ENCODE measurements at regions not wholly inside any gene's neighbourhood (a gene's known extent, or its start where the extent isn't known, plus 50 kb on each side); places are given as distances from the start of the nearest gene placed in this dataset.

- no peaks in the 10 kb centered on the region for H4K20me1 ChIP-seq (ENCODE audit: control insufficient read depth, insufficient read depth, low read depth, low read length)
- H3K36me3 ChIP-seq (ENCODE audit: control insufficient read depth, low read length) = no peaks in the 10 kb centered on the region
- no peaks in the 10 kb centered on the region for H3K79me2 ChIP-seq (ENCODE audit: control insufficient read depth, low read length)
- H3K27ac ChIP-seq (ENCODE audit: low read depth, low read length) = no peak overlapping the region
- no peak overlapping the region for H3K4me2 ChIP-seq (ENCODE audit: low read length)
- H3F3A ChIP-seq (ENCODE audit: control insufficient read depth, insufficient read depth) = no peaks in the 10 kb centered on the region
- no peak for TF ChIP-seq CTCF (IDR thresholded peaks at IDR 0.05; ENCODE audit: low read depth, low read length, poor library complexity, severe bottlenecking)
- no peak for TF ChIP-seq EZH2phosphoT487 (IDR thresholded peaks at IDR 0.05; ENCODE audit: borderline replicate concordance, low read length)
- H3K9me2 ChIP-seq (replicated peaks; ENCODE audit: control insufficient read depth, low read length) = no peaks in the 10 kb centered on the region
- no peaks in the 10 kb centered on the region for H3K9me3 ChIP-seq (ENCODE audit: control insufficient read depth, insufficient read depth, low read length)
- no peaks in the 10 kb centered on the region for H3K27me3 ChIP-seq (ENCODE audit: control insufficient read depth, low read length)
- no peak overlapping the region for H3K4me3 ChIP-seq (ENCODE audit: low read length)
- peaks cover 28% of the 10 kb centered on the region for H3K4me1 ChIP-seq (ENCODE audit: control insufficient read depth, low read length)
These were observed 59.7 kb upstream of the PHLPP1 start for GRCh38 chr18:62655520-62656219.

- TF ChIP-seq CTCF (IDR thresholded peaks at IDR 0.05; ENCODE audit: low read depth, low read length, poor library complexity, severe bottlenecking) (no peak), EZH2phosphoT487 (IDR thresholded peaks at IDR 0.05; ENCODE audit: borderline replicate concordance, low read length) (no peak)
- Histone ChIP-seq H3K9me2 (replicated peaks; ENCODE audit: control insufficient read depth, low read length) (no peaks in the 10 kb centered on the region), H3K4me3 (ENCODE audit: low read length) (no peak overlapping the region), H3K9me3 (ENCODE audit: control insufficient read depth, insufficient read depth, low read length) (no peaks in the 10 kb centered on the region), H3K4me2 (ENCODE audit: low read length) (no peak overlapping the region), H3K4me1 (ENCODE audit: control insufficient read depth, low read length) (peaks cover 4% of the 10 kb centered on the region), H3F3A (ENCODE audit: control insufficient read depth, insufficient read depth) (no peaks in the 10 kb centered on the region), H3K27me3 (ENCODE audit: control insufficient read depth, low read length) (no peaks in the 10 kb centered on the region), H3K79me2 (ENCODE audit: control insufficient read depth, low read length) (no peaks in the 10 kb centered on the region), H4K20me1 (ENCODE audit: control insufficient read depth, insufficient read depth, low read depth, low read length) (no peaks in the 10 kb centered on the region), H3K36me3 (ENCODE audit: control insufficient read depth, low read length) (no peaks in the 10 kb centered on the region), H3K27ac (ENCODE audit: low read depth, low read length) (no peak overlapping the region)
These were observed 57.3 kb upstream of the PHLPP1 start for GRCh38 chr18:62658028-62658427.

- no peak overlapping the region for H3K4me2 ChIP-seq (ENCODE audit: low read length)
- H3K79me2 ChIP-seq (ENCODE audit: control insufficient read depth, low read length) = no peaks in the 10 kb centered on the region
- no peak overlapping the region for H3K27ac ChIP-seq (ENCODE audit: low read depth, low read length)
- H4K20me1 ChIP-seq (ENCODE audit: control insufficient read depth, insufficient read depth, low read depth, low read length) = no peaks in the 10 kb centered on the region
- H3K4me3 ChIP-seq (ENCODE audit: low read length) = no peak overlapping the region
- H3K9me3 ChIP-seq (ENCODE audit: control insufficient read depth, insufficient read depth, low read length) = no peaks in the 10 kb centered on the region
- H3F3A ChIP-seq (ENCODE audit: control insufficient read depth, insufficient read depth) = no peaks in the 10 kb centered on the region
- no peak for TF ChIP-seq EZH2phosphoT487 (IDR thresholded peaks at IDR 0.05; ENCODE audit: borderline replicate concordance, low read length)
- no peak for TF ChIP-seq CTCF (IDR thresholded peaks at IDR 0.05; ENCODE audit: low read depth, low read length, poor library complexity, severe bottlenecking)
- H3K36me3 ChIP-seq (ENCODE audit: control insufficient read depth, low read length) = no peaks in the 10 kb centered on the region
- no peaks in the 10 kb centered on the region for H3K27me3 ChIP-seq (ENCODE audit: control insufficient read depth, low read length)
- no peaks in the 10 kb centered on the region for H3K9me2 ChIP-seq (replicated peaks; ENCODE audit: control insufficient read depth, low read length)
- H3K4me1 ChIP-seq (ENCODE audit: control insufficient read depth, low read length) = no peaks in the 10 kb centered on the region
These were observed 55.6 kb upstream of the PHLPP1 start for GRCh38 chr18:62659698-62660097.

Measured in DOHH2 (cell line).